Endometrial microvascular endothelial cells (primary cell): ENCODE measurements at regions not wholly inside any gene's neighbourhood (a gene's known extent, or its start where the extent isn't known, plus 50 kb on each side); places are given as distances from the start of the nearest gene placed in this dataset.

Experiments used
- in situ Hi-C: cut with HindIII; loops from 2 replicates; pipeline ENCODE4 v1.10.0; 2017; ENCODE audit warnings: low sequenced_read_pairs, low pct_unique_long_range_greater_than_20kb; ENCODE audit errors: inconsistent ontology term

DNA sequence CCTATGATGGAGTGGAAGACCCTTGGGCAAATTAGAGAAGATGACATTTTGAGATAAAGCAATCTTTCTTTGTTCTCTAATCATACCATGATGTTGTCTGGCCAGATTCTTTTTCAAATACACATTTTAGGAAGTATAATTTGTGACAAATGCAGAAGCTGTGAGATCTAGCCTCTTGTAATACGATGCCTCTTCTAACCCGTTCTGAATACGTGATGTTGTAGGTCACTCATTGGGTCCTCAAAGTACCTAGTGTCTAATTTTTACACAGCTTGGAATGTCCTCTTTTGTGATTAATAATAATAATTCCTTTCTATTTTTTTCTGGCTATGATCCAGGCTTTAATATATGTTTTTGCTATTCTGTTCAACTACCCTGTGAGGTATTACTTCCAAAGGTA lies 502.7 kb downstream of the NUF2 start:
- in situ Hi-C loops, result no loop called here

DNA sequence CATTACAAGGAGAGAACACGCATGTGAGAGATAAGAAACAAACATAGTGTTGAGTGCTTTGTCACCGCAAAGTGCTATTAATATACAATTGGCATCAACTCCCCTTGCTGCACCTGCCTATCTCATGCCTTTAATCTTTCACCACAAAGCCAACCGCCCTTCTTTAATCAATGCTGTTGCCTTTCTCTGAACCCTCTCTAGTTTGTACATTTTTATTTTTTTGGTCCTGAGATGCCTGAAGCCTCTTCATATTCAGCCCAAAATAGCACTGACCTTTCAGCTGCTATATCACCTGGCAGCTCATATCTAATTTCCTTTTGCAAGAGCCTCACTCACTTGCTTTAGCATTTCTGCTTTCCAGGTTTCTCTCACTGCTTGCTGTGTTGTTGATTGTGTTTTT lies 504.7 kb downstream of the NUF2 start:
- in situ Hi-C loops, result no loop called here

DNA sequence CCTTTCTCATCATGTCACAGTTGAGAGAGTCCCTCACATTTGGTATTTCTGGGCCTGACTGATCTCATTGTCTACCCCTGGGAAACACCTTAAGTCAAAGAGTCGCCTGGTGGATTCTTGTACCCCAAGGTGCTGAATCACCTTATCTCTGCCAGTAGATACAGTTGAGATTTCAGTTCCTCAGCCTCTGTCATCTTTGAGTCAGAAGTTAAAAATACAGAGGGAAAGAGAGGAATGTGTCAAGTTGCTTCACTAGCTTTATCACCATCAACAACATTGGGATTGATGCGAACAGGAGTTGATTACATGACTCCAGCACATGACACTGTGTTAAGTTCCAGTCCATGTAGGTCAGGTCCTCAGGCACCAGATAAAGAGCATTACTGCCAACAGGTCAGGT lies 513.0 kb downstream of the NUF2 start:
- in situ Hi-C loops, result no loop called here

DNA sequence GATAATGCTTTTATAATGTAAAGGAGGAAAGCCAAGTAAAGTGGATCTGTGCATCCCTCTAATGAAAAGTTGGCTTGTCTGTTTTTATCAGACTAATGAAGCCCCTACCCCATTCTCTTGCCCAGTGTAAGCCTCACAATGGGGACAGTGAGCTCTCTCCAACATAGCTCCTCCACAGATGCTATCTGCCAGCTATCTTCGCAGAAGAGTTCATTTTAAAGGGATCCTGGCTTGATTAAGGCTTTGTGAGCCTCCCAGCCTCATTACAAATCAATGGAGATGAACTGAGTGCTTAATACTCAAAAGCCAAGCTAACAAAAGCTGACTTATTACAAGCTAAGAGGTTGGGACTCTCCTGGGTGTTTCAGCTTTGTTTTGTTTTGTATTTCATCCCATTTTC lies 514.7 kb downstream of the NUF2 start:
- in situ Hi-C loops, result no loop called here

DNA sequence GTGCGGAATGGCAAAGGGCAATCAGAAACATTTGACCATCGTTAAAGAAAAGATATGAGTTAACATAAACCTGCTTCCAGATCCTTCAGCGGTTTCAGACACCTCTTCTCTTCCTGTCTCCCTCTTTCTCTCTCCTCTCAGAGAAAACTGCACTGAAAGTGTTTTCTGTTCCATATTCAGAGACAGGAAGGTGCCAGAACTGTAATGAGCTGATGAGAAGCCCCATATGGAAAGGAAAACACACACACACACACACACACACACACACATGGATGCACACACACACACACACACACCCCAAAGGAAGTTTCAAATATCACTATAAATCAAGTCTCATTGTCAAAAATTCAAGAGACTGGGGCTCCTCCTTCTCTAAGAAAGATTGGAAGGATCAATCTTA lies 515.5 kb downstream of the NUF2 start:
- in situ Hi-C loops, result no loop called here

DNA sequence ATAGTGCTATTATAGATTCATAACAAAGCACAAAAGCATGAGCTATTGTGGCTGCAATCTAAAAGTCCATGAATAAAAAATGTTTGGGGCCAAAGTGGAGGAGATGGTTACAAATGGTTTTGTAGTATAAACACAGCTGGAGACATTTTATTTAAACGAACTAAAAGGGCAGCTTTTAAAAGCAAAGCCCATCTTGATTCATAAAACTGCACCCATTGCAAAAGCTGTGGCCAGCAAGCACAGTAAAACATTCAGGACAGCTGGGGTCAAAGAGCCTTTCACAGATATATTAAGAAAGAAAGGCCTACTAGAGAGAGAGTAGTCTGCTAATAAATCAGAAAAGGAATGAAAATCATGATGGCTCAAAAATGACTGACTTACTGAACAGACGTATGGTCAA lies 520.8 kb downstream of the NUF2 start:
- in situ Hi-C loops, result no loop called here

DNA sequence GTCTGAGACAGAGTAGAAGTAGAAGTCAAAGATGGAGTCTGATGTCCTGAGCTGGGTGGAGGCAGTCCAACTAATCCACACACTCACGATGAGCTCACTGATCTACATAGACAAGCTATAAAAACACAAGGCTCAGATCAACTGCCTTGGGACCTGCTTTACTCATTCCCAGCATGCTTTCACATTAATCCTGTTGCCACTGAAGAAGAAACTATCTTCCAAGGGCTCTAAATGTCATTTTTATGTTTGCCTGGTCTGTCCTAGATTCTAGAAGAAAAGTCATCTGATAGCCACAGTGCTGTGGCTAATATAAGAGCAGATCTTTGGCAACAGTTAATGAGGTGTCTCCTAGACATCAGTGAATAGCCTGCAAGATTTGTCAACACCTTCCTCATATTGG lies 522.7 kb downstream of the NUF2 start:
- in situ Hi-C loops, result no loop called here

DNA sequence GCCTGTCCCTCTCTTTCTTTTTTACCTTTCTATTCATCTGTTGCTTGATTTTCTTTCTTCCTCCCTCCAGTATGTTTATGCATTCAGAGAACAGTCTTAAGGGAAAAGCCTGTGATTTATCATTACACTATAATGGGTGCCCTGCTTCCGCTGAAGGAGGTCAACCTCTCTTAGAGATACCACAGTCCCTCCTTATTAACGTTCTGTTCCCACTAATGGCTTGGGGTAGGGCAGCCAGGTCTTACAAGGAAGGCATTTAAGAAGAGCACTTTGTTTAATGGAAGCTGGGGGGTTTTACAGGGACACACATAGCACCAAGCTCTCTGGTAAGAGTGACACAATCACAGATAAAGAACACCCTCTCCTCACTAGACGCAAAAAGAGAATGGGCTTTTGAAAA lies 523.5 kb downstream of the NUF2 start:
- in situ Hi-C loops, result no loop called here

DNA sequence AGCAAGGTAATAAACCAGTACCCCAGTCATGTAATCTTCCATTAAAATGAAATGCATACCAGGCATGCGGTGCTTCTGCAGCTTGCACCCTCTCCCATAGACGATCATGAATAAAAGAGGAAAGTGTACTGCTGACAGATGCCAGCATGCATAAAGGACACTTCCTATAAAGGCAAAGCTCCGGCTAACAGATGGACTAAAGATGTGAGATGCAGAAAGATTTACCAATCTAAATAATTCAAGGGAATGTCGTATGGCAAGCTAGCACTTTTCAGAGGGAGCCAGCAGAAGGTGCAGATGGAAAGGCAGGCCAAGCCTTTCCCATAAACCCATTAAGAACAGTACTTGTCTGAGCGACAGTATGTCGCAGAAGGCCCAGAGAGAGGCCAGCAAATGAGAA lies 542.0 kb downstream of the NUF2 start:
- in situ Hi-C loops, result loop anchor here (10.0 kb wide), 1 partner anchor 209 kb away; no protein-coding TSS in a partner anchor

DNA sequence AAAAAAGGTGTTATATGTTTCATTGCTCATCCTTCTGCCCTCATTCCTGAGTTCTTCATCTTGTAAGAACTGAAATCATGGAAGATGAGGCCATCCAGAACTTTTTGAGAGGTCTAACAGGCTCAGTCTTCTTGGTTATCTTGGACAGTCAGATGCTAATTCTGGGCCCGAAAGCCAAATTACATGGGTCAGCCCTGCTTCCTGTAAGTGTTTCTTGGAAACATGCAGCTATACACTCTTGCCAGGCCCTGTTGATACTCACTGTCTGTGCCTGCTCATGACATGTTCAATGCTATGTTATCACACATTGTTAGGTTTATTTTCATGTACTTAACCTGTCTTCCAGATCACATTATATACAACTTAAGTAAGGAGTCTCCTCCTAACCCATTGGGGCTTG lies 542.5 kb downstream of the NUF2 start:
- in situ Hi-C loops, result loop anchor here (10.0 kb wide), 1 partner anchor 209 kb away; no protein-coding TSS in a partner anchor

DNA sequence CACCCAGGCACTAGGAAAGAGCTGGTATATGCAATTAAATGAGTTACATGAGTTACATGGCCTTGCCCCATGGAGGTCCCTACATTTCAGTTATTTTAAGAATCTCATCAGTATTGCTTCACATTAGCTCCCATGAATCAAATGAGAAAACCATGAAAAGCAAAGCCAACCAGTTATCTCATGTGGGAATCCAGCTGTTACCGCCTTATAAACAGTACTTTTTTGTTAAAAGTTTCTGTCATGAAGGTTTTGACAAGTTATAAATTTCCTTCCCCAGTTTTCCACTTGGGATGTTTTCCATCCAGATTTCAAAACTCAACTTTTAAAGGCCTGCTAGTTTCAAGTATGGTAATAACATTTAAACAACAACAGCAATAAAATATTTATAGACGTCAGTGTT lies 544.8 kb downstream of the NUF2 start:
- in situ Hi-C loops, result loop anchor here (10.0 kb wide), 1 partner anchor 212 kb away; no protein-coding TSS in a partner anchor

DNA sequence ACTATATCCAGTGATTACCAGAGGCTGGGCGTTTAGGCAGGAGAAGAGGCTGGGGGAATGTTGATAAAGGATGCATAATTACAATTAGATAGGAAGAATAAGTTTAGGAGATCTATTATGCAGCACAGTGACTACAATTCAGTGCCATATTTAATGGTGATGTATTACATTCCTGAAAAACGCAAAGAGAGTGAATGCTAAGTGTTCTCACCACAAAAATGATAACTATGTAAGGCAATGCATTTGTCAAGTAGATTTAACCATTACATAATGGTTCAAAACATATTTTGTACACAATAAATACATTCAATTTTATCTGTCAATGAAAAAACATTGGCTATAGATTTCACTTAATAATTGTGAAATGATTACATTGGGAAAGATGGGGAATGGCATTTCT lies 548.9 kb downstream of the NUF2 start:
- in situ Hi-C loops, result no loop called here

DNA sequence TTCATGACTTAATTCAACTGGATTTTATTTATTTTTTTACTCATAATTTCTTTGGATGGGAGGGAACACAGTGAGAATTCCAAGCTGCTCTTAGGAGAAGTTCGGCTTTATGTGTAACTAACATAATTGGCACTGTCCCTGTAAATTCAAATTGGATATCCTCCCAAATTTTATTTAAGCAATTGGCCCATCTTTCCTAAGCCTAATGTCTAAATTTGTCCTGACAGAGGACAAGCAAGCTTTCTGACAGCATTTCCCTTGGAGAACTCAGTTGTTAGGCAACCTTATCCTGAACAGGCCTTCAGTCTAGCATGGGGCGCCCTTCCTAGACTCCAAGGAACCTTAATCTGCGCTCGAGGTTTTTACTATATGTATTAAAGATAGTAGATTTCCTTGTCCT lies 550.3 kb downstream of the NUF2 start:
- in situ Hi-C loops, result no loop called here

DNA sequence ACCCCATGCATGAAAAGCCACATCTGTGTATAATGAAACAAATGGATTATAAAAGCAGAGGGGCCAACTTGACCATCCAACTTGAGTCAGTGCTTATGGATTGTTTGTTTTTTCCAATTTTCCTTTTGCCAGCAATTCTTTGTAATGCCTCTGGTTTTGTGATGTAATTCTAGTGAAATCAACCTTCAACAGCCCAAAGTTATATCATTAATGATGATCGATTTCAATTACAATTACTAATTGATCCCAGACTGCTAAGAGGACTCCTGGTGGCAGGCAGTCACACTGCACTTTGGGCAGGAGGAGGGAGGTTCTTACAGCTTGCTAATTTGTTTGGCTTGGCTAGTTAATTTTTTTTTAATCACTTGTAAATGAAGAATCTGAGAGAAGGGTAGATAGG lies 552.3 kb downstream of the NUF2 start:
- in situ Hi-C loops, result no loop called here

DNA sequence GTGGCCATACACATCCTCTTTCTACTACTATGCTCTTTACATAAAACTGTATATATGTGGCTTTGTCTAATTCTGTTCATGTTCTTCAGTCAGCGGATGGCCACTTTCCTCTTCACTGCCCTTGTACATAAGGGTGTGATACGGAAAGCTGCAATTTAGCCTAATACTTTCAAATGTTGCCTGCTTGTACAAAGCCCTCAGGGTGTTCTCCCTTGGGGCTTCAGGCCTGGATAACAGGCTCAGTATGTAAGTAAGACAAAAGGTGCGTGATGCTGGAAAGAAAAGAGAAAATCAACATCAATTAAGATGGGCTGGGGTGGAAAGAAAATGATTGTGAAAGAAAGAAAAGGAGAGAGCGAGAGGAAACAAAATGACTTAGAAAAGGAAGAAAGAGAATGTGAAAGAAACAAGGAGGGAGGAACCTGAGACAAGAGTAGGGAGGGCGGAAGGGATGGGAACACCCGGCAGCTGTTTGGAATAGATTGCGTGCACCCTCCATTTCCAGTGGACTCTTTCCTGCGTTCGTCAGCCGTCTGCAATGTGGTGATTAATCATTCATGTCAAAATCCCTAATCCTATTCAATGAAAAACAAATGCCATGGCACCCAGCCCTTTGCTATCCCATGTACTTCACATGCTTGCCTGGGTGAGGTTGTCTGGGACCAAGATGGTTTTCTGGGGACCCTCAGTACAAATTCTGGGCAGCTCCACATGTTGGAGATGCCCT lies 553.6 kb downstream of the NUF2 start:
- in situ Hi-C loops, result no loop called here

DNA sequence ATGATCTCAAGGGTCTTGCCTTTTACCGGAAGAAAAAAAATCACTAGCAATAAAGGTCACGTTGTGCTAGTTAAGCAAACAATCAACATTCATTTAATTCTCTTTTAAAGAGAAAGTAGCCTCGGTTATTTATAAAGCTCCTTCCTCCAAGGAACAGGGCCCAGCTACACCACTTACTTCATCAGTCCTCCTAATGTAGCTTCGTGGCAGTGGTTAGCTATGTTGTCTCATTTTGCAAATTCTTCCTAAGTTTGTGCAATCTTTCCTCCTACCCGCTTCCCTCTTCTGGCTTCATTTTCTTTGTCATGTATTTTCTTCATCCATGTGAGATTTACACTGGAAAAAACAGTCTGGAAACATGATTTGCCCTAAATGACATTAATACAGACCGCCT lies 554.2 kb downstream of the NUF2 start:
- in situ Hi-C loops, result no loop called here

DNA sequence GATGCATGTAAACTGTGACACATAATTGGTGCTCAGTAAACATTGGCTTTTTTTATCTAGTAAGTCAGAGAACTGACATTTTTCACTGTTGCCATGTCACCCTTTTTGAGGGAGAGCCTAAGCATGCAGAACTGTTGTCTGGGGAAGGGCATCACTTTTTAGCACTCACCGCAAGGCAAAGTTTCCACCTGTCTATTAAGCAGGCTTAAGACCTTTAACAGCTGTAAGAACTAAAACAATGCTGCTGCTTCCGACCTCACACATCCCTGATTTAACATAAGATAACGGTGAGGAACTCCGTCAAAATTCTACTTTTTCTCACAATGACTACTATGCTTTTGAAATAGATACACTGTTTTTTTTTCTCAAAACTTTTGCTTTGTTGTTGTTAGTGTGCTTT lies 554.8 kb downstream of the NUF2 start:
- in situ Hi-C loops, result no loop called here

DNA sequence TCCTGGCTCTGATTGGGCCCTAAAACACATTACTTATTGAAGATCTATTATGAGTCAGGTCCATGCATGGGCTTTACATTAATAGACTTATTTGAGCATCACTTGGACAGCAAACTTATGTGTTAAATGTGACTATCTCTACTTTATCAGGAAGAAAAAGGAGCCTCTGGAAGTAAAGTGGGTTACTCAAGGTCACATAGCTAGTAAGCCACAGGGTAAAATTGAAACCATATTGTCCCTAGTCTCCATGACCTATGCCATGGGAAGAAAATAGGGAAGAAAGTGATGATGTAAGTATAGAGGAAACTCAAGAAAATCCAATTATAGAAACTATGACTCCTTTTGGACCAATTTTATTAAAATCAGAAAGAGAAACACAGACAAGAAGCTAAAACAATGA lies 555.3 kb downstream of the NUF2 start:
- in situ Hi-C loops, result no loop called here

DNA sequence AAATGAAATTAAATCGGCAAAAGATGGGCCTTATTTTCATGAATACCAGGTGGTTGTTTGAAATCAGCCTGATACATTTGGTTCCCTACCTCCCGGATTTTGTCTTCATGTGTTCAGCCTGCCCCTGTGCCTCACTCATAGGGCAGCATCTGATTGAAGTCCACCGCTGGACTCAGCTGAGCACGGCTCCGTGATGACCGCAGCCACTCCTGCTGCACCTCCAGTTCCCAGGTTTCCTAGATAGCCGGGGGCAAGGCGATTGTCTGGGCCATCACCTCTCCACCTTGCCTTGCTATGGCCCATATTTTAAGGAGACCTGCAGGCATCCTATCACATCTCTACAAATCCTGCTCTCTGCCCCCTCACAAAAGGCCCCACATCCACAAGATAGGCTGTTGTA lies 563.8 kb downstream of the NUF2 start:
- in situ Hi-C loops, result no loop called here

DNA sequence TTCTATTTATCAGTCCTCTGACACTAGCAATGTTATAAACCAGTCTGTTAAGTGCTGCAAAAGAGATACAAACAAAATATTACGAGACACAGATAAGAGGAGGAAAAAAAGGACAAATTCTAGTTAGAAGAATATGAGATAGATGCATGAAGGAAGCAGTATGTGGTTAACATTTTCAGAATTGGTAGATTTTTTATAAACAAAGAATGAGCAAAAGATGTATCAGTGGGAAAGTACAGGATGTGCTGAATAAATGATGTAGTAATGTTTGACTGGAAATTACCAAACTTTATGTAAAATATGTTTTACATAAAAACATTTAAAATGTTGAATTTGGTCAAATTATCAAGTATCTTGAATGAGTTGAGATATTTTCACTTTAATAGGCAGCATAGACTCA lies 574.2 kb downstream of the NUF2 start:
- in situ Hi-C loops, result no loop called here
